ENCODE measurements at regions not wholly inside any gene's neighbourhood (a gene's known extent, or its start where the extent isn't known, plus 50 kb on each side); places are given as distances from the start of the nearest gene placed in this dataset.

DNA sequence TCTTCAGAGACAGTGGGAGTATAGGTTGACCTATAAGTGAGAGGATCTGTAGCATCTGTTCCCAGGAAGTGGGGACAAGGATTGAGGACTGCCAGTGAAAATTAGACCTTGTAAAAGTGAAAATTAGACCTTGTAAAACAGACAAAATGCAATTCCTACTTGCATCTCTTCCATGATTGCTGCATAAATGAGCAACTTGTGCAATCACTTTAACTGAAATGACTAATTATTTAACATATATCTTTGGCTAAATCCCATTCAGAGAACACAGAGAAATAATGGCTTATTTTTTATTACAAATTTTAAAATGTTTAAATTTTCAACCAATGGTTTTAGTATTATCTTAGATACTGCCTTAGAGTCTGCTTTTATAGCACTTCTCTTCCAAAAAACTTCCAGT, 67.2 kb upstream of the NABP1 start:
- no peak overlapping the region for H3K27ac ChIP-seq
- TF ChIP-seq, protein P1, sequence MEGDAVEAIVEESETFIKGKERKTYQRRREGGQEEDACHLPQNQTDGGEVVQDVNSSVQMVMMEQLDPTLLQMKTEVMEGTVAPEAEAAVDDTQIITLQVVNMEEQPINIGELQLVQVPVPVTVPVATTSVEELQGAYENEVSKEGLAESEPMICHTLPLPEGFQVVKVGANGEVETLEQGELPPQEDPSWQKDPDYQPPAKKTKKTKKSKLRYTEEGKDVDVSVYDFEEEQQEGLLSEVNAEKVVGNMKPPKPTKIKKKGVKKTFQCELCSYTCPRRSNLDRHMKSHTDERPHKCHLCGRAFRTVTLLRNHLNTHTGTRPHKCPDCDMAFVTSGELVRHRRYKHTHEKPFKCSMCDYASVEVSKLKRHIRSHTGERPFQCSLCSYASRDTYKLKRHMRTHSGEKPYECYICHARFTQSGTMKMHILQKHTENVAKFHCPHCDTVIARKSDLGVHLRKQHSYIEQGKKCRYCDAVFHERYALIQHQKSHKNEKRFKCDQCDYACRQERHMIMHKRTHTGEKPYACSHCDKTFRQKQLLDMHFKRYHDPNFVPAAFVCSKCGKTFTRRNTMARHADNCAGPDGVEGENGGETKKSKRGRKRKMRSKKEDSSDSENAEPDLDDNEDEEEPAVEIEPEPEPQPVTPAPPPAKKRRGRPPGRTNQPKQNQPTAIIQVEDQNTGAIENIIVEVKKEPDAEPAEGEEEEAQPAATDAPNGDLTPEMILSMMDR (conservative IDR thresholded peaks at IDR 0.05): no peak

DNA sequence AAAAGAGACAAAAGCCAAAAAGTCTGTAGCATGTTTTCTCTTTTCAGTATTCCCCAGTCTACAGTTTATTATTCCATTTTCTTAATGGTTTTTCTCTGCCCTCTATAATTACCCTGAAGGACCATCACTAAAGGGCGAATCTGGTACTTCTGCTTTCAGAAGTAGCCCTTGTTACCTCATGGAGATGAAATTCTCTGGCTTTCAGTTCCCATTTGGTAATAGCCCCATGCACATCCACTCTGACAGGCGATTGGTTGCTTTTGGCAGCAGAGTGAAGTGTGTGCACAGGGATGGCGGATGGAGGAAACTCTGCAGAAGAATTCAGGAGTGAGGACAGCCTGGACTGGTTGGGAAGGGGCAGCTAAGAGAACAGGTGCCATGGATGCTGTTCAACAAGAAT, 66.3 kb upstream of the NABP1 start:
- no peak overlapping the region for H3K27ac ChIP-seq
- TF ChIP-seq, protein P1 (conservative IDR thresholded peaks at IDR 0.05): no peak

DNA sequence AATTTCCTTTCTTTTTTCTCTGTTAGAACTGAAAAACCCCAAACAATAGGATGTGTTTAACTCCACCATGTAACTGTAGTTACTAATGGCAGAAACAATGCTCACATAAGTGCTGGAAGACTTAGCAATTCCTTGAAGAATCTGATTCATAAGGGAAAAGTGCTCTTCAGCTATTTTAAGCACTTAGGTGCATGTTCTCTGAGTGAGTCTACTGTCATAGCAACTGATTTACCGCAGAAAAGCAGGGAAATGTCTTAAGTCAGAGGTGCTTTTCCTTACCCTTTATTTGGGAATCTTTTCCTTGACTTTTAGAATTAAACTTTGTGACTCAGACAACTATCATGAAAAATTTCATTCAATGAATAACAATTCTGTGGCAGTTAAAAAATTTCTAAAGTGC, 65.4 kb upstream of the NABP1 start:
- TF ChIP-seq, protein P1 (conservative IDR thresholded peaks at IDR 0.05): no peak
- H3K27ac ChIP-seq: no peak overlapping the region

DNA sequence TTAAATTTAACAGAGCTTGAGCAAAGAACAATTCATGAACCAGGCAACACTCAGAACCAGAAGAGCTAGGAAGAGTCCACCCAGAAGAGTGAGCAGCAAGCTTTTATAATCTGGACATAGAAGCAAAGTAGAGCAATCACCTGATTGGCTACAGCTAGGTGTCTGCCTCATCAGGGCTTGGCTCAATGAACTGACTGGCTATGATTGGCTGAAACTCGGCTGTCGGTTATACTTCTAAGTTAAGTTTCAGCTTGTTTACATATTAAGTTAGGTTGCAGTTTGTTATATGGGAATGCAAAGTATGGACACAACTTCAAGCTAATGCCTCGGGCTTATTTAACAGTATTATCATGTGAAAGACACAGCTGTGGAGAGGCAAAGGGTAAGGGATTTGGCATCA, 63.2 kb upstream of the NABP1 start:
- TF ChIP-seq, protein P1 (conservative IDR thresholded peaks at IDR 0.05): no peak
- H3K27ac ChIP-seq: no peak overlapping the region

DNA sequence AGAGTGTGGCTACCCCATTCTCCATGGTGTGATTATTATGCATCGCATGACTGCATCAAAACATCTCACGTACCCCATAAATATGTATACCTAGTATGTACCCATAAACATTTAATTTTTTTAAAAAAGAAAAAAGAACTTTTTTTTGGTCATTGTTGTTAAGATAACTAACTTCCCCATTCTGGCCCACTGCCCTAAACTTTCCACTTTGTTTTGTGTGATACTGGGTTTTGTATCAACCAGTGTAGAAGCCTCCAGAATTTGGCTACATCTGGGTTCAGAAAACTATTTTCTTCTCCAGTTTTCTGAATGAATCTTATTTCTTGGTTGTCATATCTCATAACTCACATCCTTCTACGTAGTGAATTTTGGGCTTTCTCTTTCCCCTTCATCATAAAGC, 62.3 kb upstream of the NABP1 start:
- no peak overlapping the region for H3K27ac ChIP-seq
- TF ChIP-seq, protein P1 (conservative IDR thresholded peaks at IDR 0.05): no peak

DNA sequence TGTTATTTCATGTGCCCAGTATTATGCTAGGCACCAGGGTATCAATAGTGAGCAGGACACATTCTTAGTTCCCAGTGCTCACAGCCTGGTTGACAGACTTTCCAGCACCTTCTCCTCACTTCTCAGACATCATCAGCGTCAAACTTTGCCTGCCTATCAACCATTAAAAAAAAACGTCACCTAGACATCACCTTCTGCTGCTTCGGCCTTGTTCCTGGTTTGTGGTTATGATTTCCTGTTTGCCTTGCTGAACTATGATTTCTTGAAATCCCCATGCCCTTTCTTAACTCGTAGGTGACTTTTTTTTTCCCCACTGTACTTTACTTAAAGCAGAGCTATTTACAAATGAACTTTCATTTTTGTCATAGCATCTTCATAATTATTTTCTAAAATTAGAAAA, 60.4 kb upstream of the NABP1 start:
- TF ChIP-seq, protein P1 (conservative IDR thresholded peaks at IDR 0.05): no peak

DNA sequence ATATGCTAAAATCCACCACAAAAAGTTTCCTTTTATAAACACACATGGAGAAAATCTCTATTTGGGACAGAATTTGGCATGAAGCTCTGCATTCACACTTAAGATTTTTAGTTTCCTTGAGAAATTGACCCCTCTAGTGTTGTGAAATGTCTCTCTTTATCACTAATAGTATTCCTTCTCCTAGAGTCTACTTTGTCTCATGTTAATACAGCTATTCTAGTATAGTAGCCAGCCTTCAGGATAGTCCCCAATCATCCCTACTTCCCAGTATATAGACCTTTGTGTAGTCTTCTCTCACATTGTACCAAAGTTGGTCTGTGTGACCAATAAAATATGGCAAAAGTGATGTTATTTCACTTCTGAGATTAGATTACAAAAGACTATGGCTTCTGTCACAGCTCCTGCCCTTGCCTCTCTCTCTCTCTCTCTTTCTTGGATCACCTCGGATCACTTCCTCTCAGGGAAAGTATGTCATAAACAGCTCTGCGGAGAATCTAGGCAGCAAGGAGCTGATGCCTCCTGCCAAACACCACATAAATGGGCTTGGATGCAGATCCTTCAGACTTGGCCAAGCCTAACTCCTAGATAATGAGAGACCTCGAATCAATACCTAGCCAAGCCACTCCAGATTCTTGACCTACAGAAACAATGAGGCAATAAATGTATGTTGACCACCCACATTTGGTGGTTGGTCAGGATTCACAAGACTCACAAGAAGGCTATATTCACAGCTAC, 59.7 kb upstream of the NABP1 start:
- TF ChIP-seq, protein P1 (conservative IDR thresholded peaks at IDR 0.05): no peak
- no peak overlapping the region for H3K27ac ChIP-seq

More for the DNA sequence above, 60.4 kb upstream of the NABP1 start:
- H3K27ac ChIP-seq: no peak overlapping the region

Measured in VCaP (cell line).